HG03135 (cell line): ENCODE measurements at regions not wholly inside any gene's neighbourhood (a gene's known extent, or its start where the extent isn't known, plus 50 kb on each side); places are given as distances from the start of the nearest gene placed in this dataset.

Experiments used
- ATAC-seq: cut with Tn5 transposase; IDR thresholded peaks from one replicate; pipeline ENCODE4 v1.9.1; 2021; ENCODE audit warnings: mild to moderate bottlenecking, moderate library complexity; ENCODE audit not compliant: unreplicated experiment

DNA sequence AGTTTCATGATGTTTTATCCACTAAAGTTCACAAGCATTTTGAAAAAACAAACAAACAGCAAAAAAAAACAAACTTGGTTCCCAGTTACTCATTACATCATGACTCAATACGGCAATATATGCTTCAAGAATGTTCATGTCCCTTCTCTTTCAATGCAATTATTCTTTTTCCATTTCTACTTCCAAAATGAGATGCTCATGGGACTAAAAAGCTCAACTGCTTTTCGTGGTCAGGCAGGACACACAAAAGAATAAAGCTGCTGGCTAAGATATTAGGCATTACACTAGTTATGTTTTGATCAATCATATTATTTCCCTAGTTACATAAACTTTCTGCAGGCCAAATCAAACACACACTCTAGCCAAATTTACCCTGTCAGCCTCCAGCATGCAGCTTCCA is 301.3 kb downstream of the EPHA4 start:
- no peak for ATAC-seq

DNA sequence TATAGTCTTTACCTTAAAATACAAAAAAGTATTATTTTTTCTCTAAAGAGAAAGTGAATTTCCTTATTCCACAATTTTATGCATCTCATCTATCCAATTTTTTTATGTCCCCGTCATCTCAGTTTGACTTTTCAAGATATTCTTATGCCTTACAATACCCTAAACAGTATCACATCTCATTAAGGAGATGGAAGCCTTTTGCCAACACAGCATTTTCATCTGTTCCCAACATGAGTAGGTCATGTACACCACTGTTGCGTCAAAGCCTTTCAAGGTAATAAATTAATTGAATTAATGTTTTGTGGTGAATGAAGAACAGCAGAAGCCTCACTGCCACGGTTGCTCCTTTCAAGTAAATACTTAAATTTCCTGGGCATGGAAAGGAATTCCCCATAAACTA is 299.4 kb downstream of the EPHA4 start:
- no peak for ATAC-seq

DNA sequence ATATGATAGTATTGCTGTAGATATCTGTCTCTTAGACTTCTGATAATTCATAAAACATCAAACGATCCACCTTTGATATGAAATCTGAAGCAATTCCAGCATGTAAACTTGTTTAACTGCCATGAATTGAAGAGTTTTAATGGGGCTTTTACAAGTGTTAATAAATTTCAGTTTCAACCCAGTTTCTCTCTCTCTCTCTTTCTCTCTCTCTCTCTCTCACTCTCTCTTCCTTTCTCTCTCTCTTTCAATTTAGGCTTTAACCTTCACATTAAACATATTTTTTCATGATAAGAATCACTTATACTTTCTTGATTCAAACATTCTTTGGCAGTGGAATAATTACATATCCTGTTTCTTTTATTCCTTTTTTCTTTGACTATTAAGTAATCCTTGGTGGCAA is 296.1 kb downstream of the EPHA4 start:
- ATAC-seq = no peak

DNA sequence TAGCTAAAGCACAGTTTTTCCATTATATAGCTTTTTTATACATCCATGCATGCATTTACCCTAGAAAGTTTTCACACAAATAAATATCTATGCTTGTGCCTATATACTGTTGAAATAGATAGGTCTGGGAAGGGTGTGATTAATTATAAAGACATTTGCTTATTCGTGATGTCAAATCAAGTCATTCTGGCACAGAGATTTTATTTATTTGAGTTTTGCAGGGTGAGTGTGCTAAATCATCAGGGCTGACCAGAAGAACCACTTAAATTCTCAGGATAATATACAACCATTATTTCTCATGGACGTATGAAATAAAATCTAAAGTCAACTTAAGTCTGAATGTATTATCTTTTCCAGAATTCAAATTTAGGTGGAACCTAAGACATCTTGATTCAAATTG is 295.5 kb downstream of the EPHA4 start:
- no peak for ATAC-seq

DNA sequence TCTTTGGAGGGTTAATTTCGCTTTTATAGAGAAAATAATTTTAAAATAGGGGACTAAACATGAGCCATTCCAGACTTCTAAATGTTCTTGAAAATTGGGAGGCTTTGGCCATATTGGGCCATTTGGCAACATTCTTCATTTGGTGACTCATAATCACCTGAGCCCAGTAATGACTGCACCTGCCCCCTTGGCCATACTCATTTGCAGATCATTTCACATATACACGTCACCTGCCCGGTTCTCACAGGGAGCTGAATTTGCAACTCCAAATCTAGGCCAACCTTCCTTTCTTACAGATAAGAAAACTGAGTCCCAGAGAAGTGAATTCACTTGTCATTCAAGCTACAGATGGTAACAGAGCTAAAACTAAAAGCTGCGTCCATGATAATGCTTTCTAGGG is 289.7 kb downstream of the EPHA4 start:
- no peak for ATAC-seq

DNA sequence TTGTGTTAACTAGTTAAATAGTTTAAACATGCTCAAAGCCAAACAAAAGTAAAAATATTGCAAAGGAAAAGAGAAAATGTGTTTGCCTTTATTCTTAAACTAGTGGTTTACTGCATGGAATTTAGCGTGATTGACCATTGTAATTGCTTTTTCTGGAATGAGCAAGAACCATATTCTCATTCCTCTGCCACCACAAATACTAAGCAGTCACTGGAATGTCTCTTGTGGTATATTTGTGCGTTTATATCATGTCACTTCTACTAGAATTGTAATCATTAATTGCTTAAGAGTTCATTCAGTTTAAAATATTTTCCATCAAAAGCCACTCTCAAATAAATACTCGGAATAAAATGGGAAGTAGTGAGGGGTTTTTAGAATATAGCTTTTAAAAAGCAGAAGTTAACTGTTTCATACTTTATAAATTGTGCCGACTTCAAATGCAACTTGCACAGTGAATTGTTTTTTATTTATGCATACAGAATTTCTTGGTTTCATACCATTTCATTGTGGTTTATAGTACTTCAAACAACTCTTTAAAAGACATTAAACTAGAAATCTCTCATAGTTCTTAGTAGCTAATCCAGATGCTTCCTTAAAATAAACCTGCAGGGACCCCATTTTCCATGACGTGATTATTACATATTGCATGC is 288.1 kb downstream of the EPHA4 start:
- no peak for ATAC-seq

DNA sequence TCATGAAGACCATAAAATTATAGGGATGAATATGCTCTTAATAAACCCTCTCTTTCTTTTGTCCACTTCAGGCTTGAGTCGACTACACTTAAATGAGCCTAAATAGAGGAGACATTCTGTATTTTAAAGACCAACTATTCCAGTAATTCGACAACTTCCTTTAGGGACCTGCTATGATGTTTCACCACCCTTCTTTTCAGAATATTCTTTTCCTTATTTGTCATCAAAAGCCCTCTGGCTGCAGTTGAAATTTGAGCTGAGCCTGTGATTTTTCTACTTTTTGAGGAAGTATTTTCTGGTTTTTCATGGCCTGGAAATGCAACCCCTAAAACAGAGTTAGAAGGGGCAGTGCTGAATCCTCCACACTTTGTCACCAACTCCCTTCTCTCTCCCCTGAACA is 287.0 kb downstream of the EPHA4 start:
- ATAC-seq = no peak

DNA sequence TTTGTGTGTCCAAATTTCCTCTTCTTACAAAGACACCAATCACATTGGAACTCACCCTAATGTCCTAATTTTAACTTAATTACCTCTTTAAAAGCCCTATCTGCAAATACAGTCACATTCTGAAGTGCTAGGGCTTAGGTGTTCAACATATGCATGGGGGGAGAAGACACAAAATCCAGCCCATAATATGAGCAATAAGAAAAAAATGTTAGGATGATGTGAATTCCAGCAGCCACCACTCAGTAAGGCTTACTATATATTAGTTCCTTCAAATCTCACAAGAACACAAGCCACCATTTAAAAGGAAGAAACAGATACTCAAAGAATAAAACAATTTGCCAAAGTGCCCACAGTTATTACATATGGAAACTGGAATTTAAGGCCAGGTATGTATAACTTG is 285.7 kb downstream of the EPHA4 start:
- ATAC-seq = no peak

DNA sequence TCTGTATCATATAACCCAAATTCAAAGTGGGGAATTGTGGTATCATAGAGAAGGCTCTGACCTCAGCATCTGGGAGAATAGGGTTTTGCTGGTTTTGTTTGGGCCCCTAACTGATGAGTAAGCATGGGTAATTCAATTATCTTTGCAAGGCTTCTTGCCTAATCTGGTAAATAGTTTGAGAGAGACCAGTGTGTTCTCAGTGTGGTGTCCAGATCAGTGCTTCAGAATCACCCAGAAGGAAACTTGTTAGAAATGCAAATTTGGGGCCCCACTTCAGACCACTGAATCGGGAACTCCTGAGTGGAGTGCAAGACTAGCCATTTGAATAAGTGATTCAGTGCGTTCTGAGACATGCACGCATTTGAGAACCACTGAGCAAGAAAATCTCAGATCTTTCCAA is 282.7 kb downstream of the EPHA4 start:
- no peak for ATAC-seq

DNA sequence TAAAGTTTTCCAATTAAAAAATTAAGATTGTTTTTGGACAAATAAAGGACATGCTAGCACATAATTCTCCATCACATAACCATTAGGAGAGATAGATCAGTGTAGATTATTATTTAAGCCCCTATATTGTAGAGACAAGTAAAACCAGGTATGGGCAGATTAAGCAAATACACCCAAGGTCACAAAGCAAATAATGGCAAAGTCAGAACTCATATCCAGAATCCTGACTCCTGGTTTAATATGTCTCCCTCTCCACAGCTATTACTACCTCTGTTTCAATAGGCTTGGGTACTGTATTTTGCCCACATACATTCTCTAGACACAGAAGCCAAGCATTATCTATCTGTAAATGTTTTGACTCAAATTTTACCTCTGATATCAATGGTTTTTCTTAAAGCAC is 282.3 kb downstream of the EPHA4 start:
- ATAC-seq = no peak

DNA sequence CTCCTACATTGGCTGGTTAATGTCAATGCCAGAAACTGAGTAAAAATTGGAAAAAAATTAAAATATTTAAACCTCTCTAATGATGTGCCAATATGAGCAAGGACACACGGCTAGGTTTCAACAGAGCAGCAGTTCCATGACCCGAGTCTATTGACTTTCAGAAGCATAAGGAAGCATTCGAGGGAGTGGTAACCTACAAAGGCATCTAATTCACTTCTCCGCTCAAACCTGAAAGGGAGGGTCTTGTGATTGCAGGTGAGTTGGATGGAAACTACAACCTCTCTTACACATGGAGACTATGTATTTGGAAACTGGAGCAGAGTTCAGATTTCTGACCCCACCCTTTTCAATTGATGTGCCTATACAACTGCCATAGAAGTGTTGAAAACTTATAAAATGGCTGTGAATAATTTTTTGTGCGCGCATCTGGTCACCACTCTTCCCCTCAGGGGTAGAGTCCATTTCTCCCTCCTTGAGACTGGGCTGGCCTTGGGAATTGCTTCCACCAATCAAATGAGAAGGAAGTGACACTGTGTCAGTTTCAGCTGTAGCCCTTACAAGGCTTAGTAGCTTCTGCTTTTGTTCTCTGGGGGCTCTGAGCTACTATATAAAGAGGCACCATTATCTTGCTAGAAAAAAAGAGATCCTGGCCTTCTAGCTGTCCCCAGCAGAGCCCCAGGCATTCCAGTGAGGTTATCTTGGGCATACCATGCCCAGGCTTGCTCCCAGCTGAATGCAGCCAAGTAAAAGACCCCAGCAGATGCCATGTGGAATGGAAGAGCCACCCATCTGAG is 278.0 kb downstream of the EPHA4 start:
- ATAC-seq = no peak

DNA sequence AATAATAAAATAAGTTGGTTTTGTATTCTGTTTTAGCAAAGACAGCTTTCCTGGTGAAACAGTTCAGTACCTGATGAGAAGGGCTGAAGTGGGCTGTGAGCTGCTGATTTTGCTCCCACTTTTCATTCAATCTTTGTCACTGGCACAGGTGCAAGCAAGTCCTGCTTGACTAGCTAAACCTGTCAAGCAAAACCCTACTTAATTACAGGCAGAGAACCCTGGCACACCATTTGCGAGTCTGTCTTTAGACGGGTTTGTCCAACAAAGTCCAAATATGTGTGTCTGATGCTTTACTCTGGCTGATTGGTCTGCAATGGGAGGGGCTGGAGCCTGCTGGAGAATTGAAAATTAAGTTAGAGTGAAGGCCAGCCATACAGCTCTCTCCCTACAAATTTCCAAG is 267.2 kb downstream of the EPHA4 start:
- ATAC-seq = no peak

DNA sequence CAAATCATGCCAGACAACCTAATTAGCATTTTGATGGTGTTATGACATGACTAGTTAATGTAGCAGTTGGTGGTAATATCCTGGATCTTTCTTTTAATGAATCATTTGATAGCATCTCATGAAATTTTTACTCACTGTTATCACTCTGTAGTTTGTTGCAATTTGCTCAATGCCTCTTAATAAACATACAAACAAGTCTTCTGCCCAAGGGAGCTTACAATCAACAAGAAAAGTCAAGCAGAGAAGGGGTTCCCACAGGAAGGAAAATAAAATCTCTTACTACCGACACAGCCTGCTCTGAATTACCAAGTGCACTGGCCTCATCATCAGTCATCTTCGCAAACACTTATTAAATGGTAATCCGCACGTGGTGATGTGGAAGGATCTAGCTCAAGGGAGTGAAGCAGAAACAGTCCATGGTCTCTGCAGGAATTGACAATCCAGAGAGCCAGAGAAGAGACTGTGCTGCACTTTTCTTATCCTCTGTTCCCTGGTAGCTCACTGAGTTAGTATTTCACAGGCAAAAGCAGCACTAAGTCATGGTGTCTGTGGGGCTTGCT is 263.5 kb downstream of the EPHA4 start:
- ATAC-seq = no peak

DNA sequence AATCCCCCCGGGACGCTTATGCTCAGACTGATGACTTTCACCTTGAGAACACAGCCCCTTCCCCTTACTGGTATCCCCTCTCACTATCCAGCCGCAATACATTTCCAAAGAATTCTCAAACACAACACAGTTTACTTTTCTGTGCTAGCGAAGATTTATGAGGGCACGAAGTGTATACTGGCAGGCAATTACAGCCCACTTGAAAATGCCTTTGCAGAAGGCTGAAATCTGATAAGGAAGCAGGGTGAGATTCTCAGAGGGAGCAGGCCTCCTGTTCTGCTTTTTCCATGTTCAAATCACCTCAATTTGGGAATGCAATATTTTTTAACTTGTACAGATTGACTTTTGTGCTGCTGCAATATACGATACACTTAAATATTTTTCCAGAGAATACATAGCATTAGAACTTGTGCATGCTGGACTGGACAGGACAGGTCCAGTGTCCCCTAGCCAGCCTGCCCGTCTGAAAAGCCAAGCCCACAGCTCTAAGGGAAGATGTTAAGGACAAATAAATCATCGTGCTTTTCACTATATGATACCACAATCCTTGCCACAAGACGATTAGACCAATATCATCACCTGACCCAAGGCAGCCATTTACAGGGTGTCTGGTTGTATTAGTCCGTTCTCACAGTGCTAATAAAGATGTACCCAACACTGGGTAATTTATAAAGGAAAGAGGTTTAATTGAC is 262.1 kb downstream of the EPHA4 start:
- no peak for ATAC-seq

DNA sequence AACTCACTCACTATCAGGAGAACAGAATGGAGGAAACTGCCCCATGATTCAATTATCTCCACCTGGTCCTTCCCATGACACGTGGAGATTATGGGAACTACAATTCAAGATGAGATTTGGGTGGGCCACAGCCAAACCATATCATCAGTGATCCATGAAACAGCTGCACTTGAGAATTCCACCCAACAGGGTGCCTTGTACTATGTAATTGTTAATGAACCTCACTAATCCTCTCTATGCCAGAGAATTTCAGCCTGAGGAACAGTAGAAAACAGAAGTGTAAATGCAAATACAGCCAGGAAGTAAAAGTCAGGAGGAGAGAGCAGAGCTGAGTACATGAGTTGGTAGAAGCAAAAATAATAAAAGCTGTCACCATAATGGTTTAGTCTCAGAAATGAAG is 261.4 kb downstream of the EPHA4 start:
- no peak for ATAC-seq

DNA sequence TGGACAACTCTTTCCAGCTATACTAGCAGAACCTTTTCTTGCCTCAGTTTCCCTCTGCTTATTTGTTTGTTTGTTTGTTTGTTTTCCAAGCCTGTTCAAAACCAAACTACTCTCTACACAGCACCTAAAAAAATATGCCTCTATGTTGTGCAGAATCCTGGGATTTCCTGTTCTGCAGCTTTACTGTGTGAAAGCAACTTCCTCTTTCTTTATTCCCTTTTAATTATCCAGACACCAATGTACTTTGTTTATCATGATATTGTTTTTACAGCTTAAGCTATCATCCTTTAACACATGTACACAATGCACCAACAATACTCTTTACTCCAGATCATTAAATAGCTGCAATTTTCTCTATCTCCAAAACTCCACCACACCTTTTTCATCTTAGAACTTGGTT is 259.5 kb downstream of the EPHA4 start:
- ATAC-seq = no peak

DNA sequence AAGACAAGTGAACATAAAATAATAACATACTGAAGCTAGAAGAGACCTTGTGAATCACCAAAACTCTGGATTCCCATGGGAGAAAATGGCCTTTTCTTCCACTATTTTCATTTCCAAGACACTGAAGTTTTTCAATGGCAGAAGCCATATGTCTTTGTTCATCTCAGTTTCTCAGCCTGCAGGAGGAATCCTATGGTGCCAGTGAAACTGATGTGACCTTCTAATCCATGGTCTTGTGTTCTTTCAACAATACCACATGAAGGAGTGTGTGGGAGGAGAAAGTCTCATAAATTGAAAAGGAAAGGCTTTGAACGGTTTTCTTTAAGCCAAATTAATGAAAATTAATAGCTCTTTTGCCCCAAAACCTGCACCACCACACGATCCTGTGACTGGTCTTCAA is 257.3 kb downstream of the EPHA4 start:
- no peak for ATAC-seq

DNA sequence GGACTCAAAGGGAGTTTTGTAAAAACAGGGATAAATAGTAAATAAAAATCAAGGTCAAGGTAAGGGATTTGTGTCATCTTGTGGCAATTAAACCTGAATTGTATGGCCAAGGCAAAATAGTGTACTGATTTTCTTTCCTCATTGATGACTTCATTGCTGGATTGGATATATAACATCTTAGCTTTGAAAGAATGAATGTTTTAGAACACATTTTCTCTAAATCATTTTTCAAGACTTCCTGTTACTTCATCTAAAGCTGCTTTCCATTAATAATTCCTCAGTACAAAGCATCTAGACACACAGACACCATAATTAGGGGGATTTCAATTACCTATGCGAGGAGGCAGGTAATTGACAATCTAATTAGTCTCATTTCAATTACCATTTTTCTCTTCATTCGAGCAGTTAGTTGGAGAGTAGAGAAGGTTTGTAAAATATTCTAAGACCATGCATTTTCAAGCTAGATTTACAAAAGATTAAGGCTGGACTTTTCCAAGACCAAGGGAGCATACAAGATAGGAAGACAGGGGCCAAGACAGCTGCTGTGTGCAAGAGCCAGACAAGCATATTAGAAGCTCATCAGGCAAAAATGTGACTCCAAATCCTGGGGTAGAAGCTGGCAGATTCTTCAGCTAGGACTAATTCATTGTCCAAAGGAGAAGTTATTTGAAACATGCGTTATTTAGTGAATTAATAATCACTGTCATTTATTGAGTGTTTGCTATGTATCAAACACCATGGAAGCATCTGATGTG is 253.6 kb downstream of the EPHA4 start:
- ATAC-seq = no peak

DNA sequence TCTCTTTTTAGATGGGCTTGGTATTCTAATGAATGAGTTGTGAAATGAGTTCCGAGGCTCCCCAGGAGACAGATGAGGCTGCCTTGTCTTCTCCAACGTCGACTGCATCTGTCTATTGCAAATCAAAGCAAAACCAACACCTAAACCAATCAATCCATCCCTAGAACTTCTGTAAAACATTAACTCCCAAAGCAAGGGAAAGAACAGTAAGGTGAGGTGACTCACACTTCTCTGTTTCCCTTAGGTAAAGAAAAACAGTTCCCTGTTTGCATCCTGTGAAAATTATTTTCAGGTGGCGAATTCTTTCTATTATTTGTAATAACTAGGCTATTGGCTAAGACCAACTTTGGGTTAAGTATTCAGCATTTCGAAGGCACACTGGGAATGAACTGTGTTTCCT is 249.4 kb downstream of the EPHA4 start:
- no peak for ATAC-seq

DNA sequence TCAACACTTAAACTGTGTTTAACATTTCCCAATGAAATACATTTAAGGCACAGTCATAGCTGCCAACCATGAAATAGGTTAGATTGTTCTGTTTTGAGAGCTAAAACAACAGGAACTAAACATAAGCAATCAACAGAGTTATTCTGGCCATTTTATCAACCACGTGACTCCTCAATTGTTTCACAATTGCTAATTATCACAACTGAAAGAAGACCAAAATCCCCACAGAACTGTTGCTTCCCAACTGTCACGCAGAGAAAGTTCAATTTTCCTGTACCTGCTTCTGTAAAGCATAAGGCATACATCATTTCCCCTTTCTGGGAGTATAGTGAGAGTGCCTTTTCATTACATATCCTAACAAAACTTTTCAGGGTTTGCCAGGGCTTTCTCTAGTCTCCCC is 248.6 kb downstream of the EPHA4 start:
- ATAC-seq = no peak

DNA sequence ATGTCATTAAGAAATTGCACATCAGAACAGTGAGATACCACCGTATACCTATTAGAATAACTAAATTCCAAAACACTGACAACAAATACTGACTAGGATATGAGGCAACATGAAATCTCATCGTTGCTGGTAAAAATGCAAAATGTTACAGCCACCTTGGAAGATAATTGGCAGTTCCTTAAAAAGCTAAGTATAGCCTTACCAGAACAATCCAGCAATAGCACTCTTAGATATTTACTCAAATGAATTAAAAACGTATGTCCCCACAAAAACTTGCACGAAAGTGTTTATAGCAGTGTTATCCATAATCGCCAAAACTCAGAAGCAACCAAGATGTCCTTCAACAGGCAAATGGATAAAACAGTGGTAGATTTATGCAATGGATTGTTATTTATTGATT is 241.7 kb downstream of the EPHA4 start:
- no peak for ATAC-seq
